ENCODE measurements at regions not wholly inside any gene's neighbourhood (a gene's known extent, or its start where the extent isn't known, plus 50 kb on each side); places are given as distances from the start of the nearest gene placed in this dataset.

- H3K4me1 ChIP-seq (replicated peaks in 1 of 4; ENCODE audit: control insufficient read depth in 3 of 4, insufficient read depth in 4 of 4, low read length in 3 of 4), result peaks cover 0 to 10% (median 4%) of the 10 kb centered on the region in 4 experiments; a peak in 4 of 7 replicates
- no peaks in the 10 kb centered on the region for H3K36me3 ChIP-seq (ENCODE audit: control insufficient read depth in 2 of 4, insufficient read depth in 4 of 4, low read length in 3 of 4)
- H3K4me3 ChIP-seq (ENCODE audit: extremely low read depth in 1 of 4, insufficient read depth in 2 of 4, low read depth in 3 of 4, low read length in 4 of 4), result no peak overlapping the region
- H4K8ac ChIP-seq (ENCODE audit: extremely low read depth, insufficient read depth, low read length), result no peak overlapping the region
- POLR2A ChIA-PET (ENCODE audit: partially characterized antibody), result no interaction called here
- no peak for DNase-seq (ENCODE audit: low read depth in 1 of 2, low spot score in 2 of 2)
- H3K4me2 ChIP-seq (ENCODE audit: insufficient read depth in 1 of 2, low read depth in 2 of 2, low read length in 2 of 2), result no peak overlapping the region
- H3K56ac ChIP-seq (replicated peaks; ENCODE audit: insufficient read length, low read depth, low read length), result no peak overlapping the region
- no peak overlapping the region for H3K23ac ChIP-seq (ENCODE audit: insufficient read length)
- no peak overlapping the region for H3K9ac ChIP-seq (replicated peaks in 1 of 4; ENCODE audit: extremely low read depth in 1 of 4, low read depth in 3 of 4, low read length in 3 of 4)
- H2AK5ac ChIP-seq (ENCODE audit: low read depth, low read length), result no peak overlapping the region
- no peaks in the 10 kb centered on the region for H4K20me1 ChIP-seq (replicated peaks in 1 of 2; ENCODE audit: control insufficient read depth in 1 of 2, insufficient read depth in 2 of 2, low read length in 2 of 2)
- FAIRE-seq, result no peak
- no peak overlapping the region for H3K18ac ChIP-seq (ENCODE audit: extremely low read depth, low read length)
- no peaks in the 10 kb centered on the region for H3K79me1 ChIP-seq (ENCODE audit: low read depth, low read length)
- no peak overlapping the region for H2BK5ac ChIP-seq (ENCODE audit: low read depth, low read length)
- no peak overlapping the region for H2BK12ac ChIP-seq (ENCODE audit: low read depth, low read length)
- no peak for TF ChIP-seq YY1 (IDR thresholded peaks at IDR 0.05; ENCODE audit: low read depth, low read length)
- no peak for TF ChIP-seq CREB1 (IDR thresholded peaks at IDR 0.05)
- TF ChIP-seq TEAD4 (IDR thresholded peaks at IDR 0.05; ENCODE audit: low read depth, low read length), result no peak
- TF ChIP-seq SP4 (IDR thresholded peaks at IDR 0.05; ENCODE audit: low read length), result no peak
- no peak for TF ChIP-seq CBX8 (IDR thresholded peaks at IDR 0.05; ENCODE audit: borderline replicate concordance, low read depth, low read length)
- TF ChIP-seq BRCA1 (IDR thresholded peaks at IDR 0.05; ENCODE audit: low read depth, low read length), result no peak
- TF ChIP-seq, protein P1, sequence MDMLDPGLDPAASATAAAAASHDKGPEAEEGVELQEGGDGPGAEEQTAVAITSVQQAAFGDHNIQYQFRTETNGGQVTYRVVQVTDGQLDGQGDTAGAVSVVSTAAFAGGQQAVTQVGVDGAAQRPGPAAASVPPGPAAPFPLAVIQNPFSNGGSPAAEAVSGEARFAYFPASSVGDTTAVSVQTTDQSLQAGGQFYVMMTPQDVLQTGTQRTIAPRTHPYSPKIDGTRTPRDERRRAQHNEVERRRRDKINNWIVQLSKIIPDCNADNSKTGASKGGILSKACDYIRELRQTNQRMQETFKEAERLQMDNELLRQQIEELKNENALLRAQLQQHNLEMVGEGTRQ (IDR thresholded peaks at IDR 0.05; ENCODE audit: low read length), result no peak
- TF ChIP-seq SUZ12 (IDR thresholded peaks at IDR 0.05; ENCODE audit: low read length), result no peak
- no peak for TF ChIP-seq PHF8 (conservative IDR thresholded peaks at IDR 0.05; ENCODE audit: low read depth, low read length)
- no peak for TF ChIP-seq CTBP2 (IDR thresholded peaks at IDR 0.05; ENCODE audit: borderline replicate concordance, insufficient read depth, insufficient read length, low read length)
- TF ChIP-seq GABPA (IDR thresholded peaks at IDR 0.05; ENCODE audit: borderline replicate concordance, insufficient read depth, low read length), result no peak
- TF ChIP-seq RXRA (IDR thresholded peaks at IDR 0.05; ENCODE audit: insufficient read depth, low read depth, low read length), result no peak
- no peak for TF ChIP-seq NANOG (IDR thresholded peaks at IDR 0.05; ENCODE audit: insufficient read depth, low read depth, low read length, poor library complexity, severe bottlenecking)
- no peak for TF ChIP-seq NRF1 (IDR thresholded peaks at IDR 0.05; ENCODE audit: low read depth, low read length)
- no peak overlapping the region for H2BK120ac ChIP-seq (replicated peaks; ENCODE audit: low read depth, low read length)
- H3K79me2 ChIP-seq (ENCODE audit: control insufficient read depth in 1 of 2, insufficient read depth in 2 of 2, low read length in 2 of 2), result no peaks in the 10 kb centered on the region
- no peaks in the 10 kb centered on the region for H3K23me2 ChIP-seq (ENCODE audit: low read depth, low read length)
- H3K27me3 ChIP-seq (replicated peaks in 1 of 4; ENCODE audit: control insufficient read depth in 3 of 4, extremely low read depth in 1 of 4, insufficient read depth in 3 of 4, low read length in 3 of 4), result no peaks in the 10 kb centered on the region
- WGBS, 2 experiments (ENCODE audit: extremely low coverage in 1 of 2, insufficient coverage in 1 of 2, insufficient read length in 1 of 2, insufficient replicate concordance in 2 of 2, low coverage in 1 of 2, low lambda C conversion rate in 2 of 2, missing lambda C conversion rate in 1 of 2), result 95% methylated on average over 1 of the region's 1 CpG; no CpG with 5 or more reads in 1 of the 2 experiments
- H2BK20ac ChIP-seq (ENCODE audit: low read length), result no peak overlapping the region
- CTCF ChIA-PET (ENCODE audit: partially characterized antibody), result interaction anchor here (1.2 kb wide), 1 partner anchor 20 kb away, joined by 3 read pairs; no protein-coding TSS in a partner anchor
- H2BK15ac ChIP-seq (ENCODE audit: low read length), result no peak overlapping the region
- no peak overlapping the region for H2AFZ ChIP-seq (ENCODE audit: low read length)
- no peak overlapping the region for H3K4ac ChIP-seq (replicated peaks; ENCODE audit: insufficient read length, low read depth, low read length)
- no peak overlapping the region for H3K14ac ChIP-seq (ENCODE audit: insufficient read length)
- no peak overlapping the region for H4K5ac ChIP-seq (ENCODE audit: insufficient read length, low read depth, low read length)
- no peak overlapping the region for H3K27ac ChIP-seq (ENCODE audit: low read depth, low read length)
- H4K91ac ChIP-seq (replicated peaks; ENCODE audit: insufficient read length, low read length), result no peak overlapping the region
- H3K9me3 ChIP-seq (ENCODE audit: insufficient read depth in 2 of 2, low read depth in 1 of 2, low read length in 1 of 2), result no peaks in the 10 kb centered on the region; a peak in 1 of 4 replicates
Observed at GRCh38 chr6:158876886-158877285, 57.7 kb upstream of the EZR start.

Measured in H1 (cell line).